ENCODE measurements at regions not wholly inside any gene's neighbourhood (a gene's known extent, or its start where the extent isn't known, plus 50 kb on each side); places are given as distances from the start of the nearest gene placed in this dataset.

GRCh38 chr10:4494551-4494950 is 331.5 kb upstream of the AKR1E2 start:
- Histone ChIP-seq H3K36me3 (no peaks in the 10 kb centered on the region), H3K4me3 (no peak overlapping the region), H3K27ac (no peak overlapping the region), H3K27me3 (no peaks in the 10 kb centered on the region), H3K4me1 (no peaks in the 10 kb centered on the region), H3K9me3 (no peaks in the 10 kb centered on the region)
- intact Hi-C loops (cut with DNase I) = no loop called here
- no peak for FAIRE-seq
- no peak for ATAC-seq
- TF ChIP-seq, protein P1, sequence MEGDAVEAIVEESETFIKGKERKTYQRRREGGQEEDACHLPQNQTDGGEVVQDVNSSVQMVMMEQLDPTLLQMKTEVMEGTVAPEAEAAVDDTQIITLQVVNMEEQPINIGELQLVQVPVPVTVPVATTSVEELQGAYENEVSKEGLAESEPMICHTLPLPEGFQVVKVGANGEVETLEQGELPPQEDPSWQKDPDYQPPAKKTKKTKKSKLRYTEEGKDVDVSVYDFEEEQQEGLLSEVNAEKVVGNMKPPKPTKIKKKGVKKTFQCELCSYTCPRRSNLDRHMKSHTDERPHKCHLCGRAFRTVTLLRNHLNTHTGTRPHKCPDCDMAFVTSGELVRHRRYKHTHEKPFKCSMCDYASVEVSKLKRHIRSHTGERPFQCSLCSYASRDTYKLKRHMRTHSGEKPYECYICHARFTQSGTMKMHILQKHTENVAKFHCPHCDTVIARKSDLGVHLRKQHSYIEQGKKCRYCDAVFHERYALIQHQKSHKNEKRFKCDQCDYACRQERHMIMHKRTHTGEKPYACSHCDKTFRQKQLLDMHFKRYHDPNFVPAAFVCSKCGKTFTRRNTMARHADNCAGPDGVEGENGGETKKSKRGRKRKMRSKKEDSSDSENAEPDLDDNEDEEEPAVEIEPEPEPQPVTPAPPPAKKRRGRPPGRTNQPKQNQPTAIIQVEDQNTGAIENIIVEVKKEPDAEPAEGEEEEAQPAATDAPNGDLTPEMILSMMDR (IDR thresholded peaks at IDR 0.05) = no peak
- 67 to 83% methylated on average over 2 of the region's 2 CpGs for WGBS, 2 donors
- DNase-seq = no peak

DNA sequence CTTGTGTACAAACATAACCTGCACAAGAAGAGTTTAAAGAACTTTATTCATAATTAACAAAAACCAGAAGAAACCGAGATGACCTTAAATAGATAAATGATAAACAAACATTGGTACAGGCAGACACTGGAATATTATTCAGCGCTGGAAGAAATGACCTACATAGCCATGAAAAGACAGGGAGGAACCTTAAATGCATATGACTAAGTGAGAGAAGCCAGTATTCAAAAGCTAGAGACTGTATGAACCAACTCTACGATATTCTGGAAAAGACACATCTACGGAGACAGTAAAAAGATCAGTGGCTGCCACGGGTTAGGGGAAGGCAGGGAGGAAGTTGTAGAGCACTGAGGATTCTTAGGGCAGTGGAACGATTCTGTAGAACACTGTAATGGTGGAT is 333.8 kb upstream of the AKR1E2 start:
- Histone ChIP-seq H3K27me3 (no peaks in the 10 kb centered on the region), H3K4me3 (no peak overlapping the region), H3K9me3 (no peaks in the 10 kb centered on the region), H3K4me1 (no peaks in the 10 kb centered on the region), H3K27ac (no peak overlapping the region), H3K36me3 (no peaks in the 10 kb centered on the region)
- DNase-seq (no peak), FAIRE-seq (no peak), ATAC-seq (no peak)
- TF ChIP-seq, protein P1 (IDR thresholded peaks at IDR 0.05) = no peak
- intact Hi-C loops (cut with DNase I) = no loop called here
- 66 to 75% methylated on average over 6 of the region's 6 CpGs for WGBS, 2 donors

- FAIRE-seq (no peak), DNase-seq (no peak), ATAC-seq (no peak)
- no peaks in the 10 kb centered on the region for H3K9me3 ChIP-seq
- intact Hi-C loops (cut with DNase I) = no loop called here
- H3K27ac ChIP-seq = no peak overlapping the region
- H3K4me3 ChIP-seq = no peak overlapping the region
- no peaks in the 10 kb centered on the region for H3K27me3 ChIP-seq
- WGBS, 2 donors = 9 to 12% methylated on average over 1 of the region's 1 CpG
- H3K36me3 ChIP-seq = no peaks in the 10 kb centered on the region
- TF ChIP-seq, protein P1 (IDR thresholded peaks at IDR 0.05) = no peak
- H3K4me1 ChIP-seq = no peaks in the 10 kb centered on the region
These were observed 337.1 kb upstream of the AKR1E2 start for GRCh38 chr10:4488904-4489303.

- intact Hi-C loops (cut with DNase I) = no loop called here
- TF ChIP-seq, protein P1 (IDR thresholded peaks at IDR 0.05) = no peak
- no peak for FAIRE-seq
- H3K27ac ChIP-seq = no peak overlapping the region
- no peaks in the 10 kb centered on the region for H3K9me3 ChIP-seq
- H3K36me3 ChIP-seq = no peaks in the 10 kb centered on the region
- no peaks in the 10 kb centered on the region for H3K27me3 ChIP-seq
- no peaks in the 10 kb centered on the region for H3K4me1 ChIP-seq
- no peak for ATAC-seq
- no peak overlapping the region for H3K4me3 ChIP-seq
- no peak for DNase-seq
- 60 to 65% methylated on average over 3 of the region's 3 CpGs for WGBS, 2 donors
These were observed 340.4 kb upstream of the AKR1E2 start for GRCh38 chr10:4485636-4486035.

- TF ChIP-seq, protein P1 (IDR thresholded peaks at IDR 0.05) = no peak
- no peaks in the 10 kb centered on the region for H3K9me3 ChIP-seq
- no peak for FAIRE-seq
- no peak for DNase-seq
- H3K36me3 ChIP-seq = no peaks in the 10 kb centered on the region
- H3K4me3 ChIP-seq = no peak overlapping the region
- H3K27me3 ChIP-seq = no peaks in the 10 kb centered on the region
- H3K27ac ChIP-seq = no peak overlapping the region
- ATAC-seq = no peak
- intact Hi-C loops (cut with DNase I) = no loop called here
- no peaks in the 10 kb centered on the region for H3K4me1 ChIP-seq
- WGBS, 2 donors = 47 to 55% methylated on average over 4 of the region's 4 CpGs
These were observed 342.2 kb upstream of the AKR1E2 start for GRCh38 chr10:4483811-4484210.

Data from pancreas (tissue), 10 donors.